DND-41 (cell line): ENCODE measurements at regions not wholly inside any gene's neighbourhood (a gene's known extent, or its start where the extent isn't known, plus 50 kb on each side); places are given as distances from the start of the nearest gene placed in this dataset.

ENCODE experiments used
- ATAC-seq: fragments of 200-7000 bp; cut with Tn5 transposase; 3 replicates; pipeline ENCODE4 v1.9.1; 2021; ENCODE audit warnings: low read depth; ENCODE audit not compliant: insufficient read depth
- DNase-seq: peaks from one replicate; pipeline ENCODE4 v3.0.0-alpha.2; 2020
- H2AFZ ChIP-seq: 2 replicates; pipeline ENCODE4 v1.6.0; 2012; ENCODE audit warnings: low read depth, low read length
- H3K27ac ChIP-seq: 2 replicates; pipeline ENCODE4 v1.5.1; 2012; ENCODE audit warnings: low read length, inconsistent platforms
- H3K27me3 ChIP-seq: fragments of 200-600 bp; sonication (generic); 2 replicates; pipeline ENCODE4 v1.6.0; 2012; ENCODE audit warnings: low read length, mild to moderate bottlenecking, inconsistent platforms; ENCODE audit not compliant: insufficient read depth, poor library complexity
- H3K36me3 ChIP-seq: 2 replicates; pipeline ENCODE4 v1.5.1; 2012; ENCODE audit warnings: low read length, inconsistent platforms; ENCODE audit not compliant: insufficient read depth
- H3K4me1 ChIP-seq: 2 replicates; pipeline ENCODE4 v1.5.1; 2012; ENCODE audit warnings: mild to moderate bottlenecking, low read length; ENCODE audit not compliant: insufficient read depth
- H3K4me2 ChIP-seq: 2 replicates; pipeline ENCODE4 v1.6.0; 2012; ENCODE audit warnings: mild to moderate bottlenecking, moderate library complexity, low read length, inconsistent platforms; ENCODE audit not compliant: insufficient read depth
- H3K4me3 ChIP-seq, 2 experiments: fragments of 200-600 bp in 1 of 2; shearing (Covaris generic) in 1 of 2; 2 replicates each; pipeline ENCODE4 v1.5.1; 2012 to 2016; ENCODE audit warnings: inconsistent platforms in 2 of 2, low read length in 2 of 2, mild to moderate bottlenecking in 2 of 2, low read depth in 1 of 2, moderate library complexity in 1 of 2
- H3K79me2 ChIP-seq: 2 replicates; pipeline ENCODE4 v1.6.0; 2012; ENCODE audit warnings: low read length, inconsistent platforms; ENCODE audit not compliant: insufficient read depth
- H3K9ac ChIP-seq: 2 replicates; pipeline ENCODE4 v1.6.0; 2012; ENCODE audit warnings: low read depth, mild to moderate bottlenecking, inconsistent platforms, low read length, moderate library complexity
- H3K9me3 ChIP-seq: 2 replicates; pipeline ENCODE4 v1.5.1; 2012; ENCODE audit warnings: low read length, moderate library complexity, mild to moderate bottlenecking, inconsistent platforms; ENCODE audit not compliant: insufficient read depth, severe bottlenecking
- H4K20me1 ChIP-seq: 2 replicates; pipeline ENCODE4 v1.6.0; 2012; ENCODE audit warnings: low read length; ENCODE audit not compliant: insufficient read depth
- EZH2 ChIP-seq: IDR thresholded peaks from 3 replicates; pipeline ENCODE4 v1.6.1; 2012; ENCODE audit warnings: borderline replicate concordance, low read depth, mild to moderate bottlenecking, moderate library complexity, low read length, inconsistent platforms; ENCODE audit not compliant: severe bottlenecking
- TF ChIP-seq, protein P1 (sequence below): IDR thresholded peaks from 2 replicates; pipeline ENCODE4 v1.5.1; 2012; ENCODE audit warnings: borderline replicate concordance, low read length, moderate library complexity, mild to moderate bottlenecking; ENCODE audit not compliant: poor library complexity, severe bottlenecking; ENCODE audit errors: extremely low read depth

GRCh38 chr13:21799671-21800070, 128.8 kb downstream of the FGF9 start:
- peaks cover 5% of the 10 kb centered on the region for H3K27me3 ChIP-seq
- DNase-seq (no peak), ATAC-seq (no peak)
- H3K4me1 ChIP-seq = no peaks in the 10 kb centered on the region
- H3K9me3 ChIP-seq = no peaks in the 10 kb centered on the region
- TF ChIP-seq, protein P1, sequence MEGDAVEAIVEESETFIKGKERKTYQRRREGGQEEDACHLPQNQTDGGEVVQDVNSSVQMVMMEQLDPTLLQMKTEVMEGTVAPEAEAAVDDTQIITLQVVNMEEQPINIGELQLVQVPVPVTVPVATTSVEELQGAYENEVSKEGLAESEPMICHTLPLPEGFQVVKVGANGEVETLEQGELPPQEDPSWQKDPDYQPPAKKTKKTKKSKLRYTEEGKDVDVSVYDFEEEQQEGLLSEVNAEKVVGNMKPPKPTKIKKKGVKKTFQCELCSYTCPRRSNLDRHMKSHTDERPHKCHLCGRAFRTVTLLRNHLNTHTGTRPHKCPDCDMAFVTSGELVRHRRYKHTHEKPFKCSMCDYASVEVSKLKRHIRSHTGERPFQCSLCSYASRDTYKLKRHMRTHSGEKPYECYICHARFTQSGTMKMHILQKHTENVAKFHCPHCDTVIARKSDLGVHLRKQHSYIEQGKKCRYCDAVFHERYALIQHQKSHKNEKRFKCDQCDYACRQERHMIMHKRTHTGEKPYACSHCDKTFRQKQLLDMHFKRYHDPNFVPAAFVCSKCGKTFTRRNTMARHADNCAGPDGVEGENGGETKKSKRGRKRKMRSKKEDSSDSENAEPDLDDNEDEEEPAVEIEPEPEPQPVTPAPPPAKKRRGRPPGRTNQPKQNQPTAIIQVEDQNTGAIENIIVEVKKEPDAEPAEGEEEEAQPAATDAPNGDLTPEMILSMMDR = no peak
- no peak for TF ChIP-seq EZH2
- no peak overlapping the region for H3K9ac ChIP-seq
- no peaks in the 10 kb centered on the region for H3K79me2 ChIP-seq
- no peaks in the 10 kb centered on the region for H4K20me1 ChIP-seq
- H2AFZ ChIP-seq = no peak overlapping the region
- no peak overlapping the region for H3K27ac ChIP-seq
- H3K36me3 ChIP-seq = no peaks in the 10 kb centered on the region
- H3K4me2 ChIP-seq = no peak overlapping the region
- H3K4me3 ChIP-seq = no peak overlapping the region

DNA sequence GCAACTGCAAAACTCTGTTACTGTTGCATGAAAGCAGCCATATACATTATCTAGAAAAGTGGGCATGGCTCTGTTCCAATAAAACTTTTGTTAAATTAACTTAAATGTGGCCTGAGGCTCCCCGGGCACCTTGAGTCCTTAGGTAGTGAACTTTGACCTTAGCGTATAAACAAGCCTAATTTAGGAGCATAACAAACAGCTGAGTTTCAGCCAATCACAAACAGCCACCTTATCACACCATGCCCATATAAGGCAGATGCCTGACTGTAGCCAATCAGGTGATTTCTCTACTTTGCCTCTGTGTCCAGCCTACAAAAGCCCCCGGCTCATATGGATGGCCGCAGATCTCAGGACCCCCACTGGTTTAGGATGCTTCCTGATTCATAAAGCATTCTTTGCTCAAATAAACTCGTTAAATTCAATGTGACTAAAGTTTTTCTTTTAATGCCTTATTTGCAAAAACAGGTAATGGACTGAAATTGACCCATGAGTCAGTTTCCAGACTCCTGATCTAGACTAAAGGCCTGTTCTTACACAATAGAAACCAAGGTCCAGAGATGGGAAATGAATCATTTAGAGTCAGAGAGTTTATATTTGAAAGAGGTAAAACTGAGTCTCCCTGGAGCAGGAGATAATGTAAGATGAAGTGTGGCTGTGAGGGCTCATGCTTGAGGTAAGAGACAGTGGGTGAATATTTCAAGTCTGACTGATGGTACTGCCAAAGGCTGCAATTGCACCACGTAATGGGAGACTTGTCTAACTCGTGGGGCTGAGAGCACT, 130.2 kb downstream of the FGF9 start:
- no peak overlapping the region for H3K27ac ChIP-seq
- H3K4me1 ChIP-seq = no peaks in the 10 kb centered on the region
- H3K27me3 ChIP-seq = peaks cover 3% of the 10 kb centered on the region
- no peaks in the 10 kb centered on the region for H3K79me2 ChIP-seq
- H3K36me3 ChIP-seq = no peaks in the 10 kb centered on the region
- no peak for DNase-seq
- no peak for ATAC-seq
- no peak for TF ChIP-seq EZH2
- TF ChIP-seq, protein P1 = no peak
- H3K9me3 ChIP-seq = no peaks in the 10 kb centered on the region
- no peak overlapping the region for H3K4me2 ChIP-seq
- no peak overlapping the region for H3K9ac ChIP-seq
- H4K20me1 ChIP-seq = no peaks in the 10 kb centered on the region
- H3K4me3 ChIP-seq = no peak overlapping the region
- H2AFZ ChIP-seq = no peak overlapping the region

DNA sequence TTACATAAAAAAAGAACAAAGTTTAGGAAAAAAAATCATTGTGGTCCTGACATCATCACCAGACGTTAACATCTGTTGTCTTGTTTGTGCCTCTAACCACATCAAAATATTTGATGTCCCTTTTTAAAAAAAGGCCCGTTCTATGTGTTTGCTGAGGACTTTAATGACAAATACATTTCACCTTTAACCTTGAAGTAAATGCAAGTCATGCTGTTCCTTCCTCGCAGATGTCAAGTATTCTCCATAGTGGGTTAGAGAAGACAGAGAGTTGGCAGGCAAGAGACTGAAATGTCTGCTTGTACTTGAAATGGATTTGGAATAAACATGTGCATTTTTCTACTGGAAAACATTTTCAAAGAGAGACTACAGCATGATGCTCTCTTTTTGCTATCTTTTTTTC, 134.9 kb downstream of the FGF9 start:
- H4K20me1 ChIP-seq = no peaks in the 10 kb centered on the region
- H3K79me2 ChIP-seq = no peaks in the 10 kb centered on the region

More for the DNA sequence above, 134.9 kb downstream of the FGF9 start:
- Histone ChIP-seq H3K9ac (no peak overlapping the region), H3K9me3 (no peaks in the 10 kb centered on the region), H3K27me3 (no peaks in the 10 kb centered on the region), H3K4me2 (no peak overlapping the region), H2AFZ (no peak overlapping the region), H3K36me3 (no peaks in the 10 kb centered on the region), H3K4me1 (no peaks in the 10 kb centered on the region), H3K4me3 (no peak overlapping the region), H3K27ac (no peak overlapping the region)
- DNase-seq (no peak), ATAC-seq (no peak)
- TF ChIP-seq EZH2 = no peak
- TF ChIP-seq, protein P1 = no peak
